ENCODE measurements at regions not wholly inside any gene's neighbourhood (a gene's known extent, or its start where the extent isn't known, plus 50 kb on each side); places are given as distances from the start of the nearest gene placed in this dataset.

- TF ChIP-seq POLR2A (IDR thresholded peaks at IDR 0.05; ENCODE audit: low read length) (no peak), GATA1 (IDR thresholded peaks at IDR 0.05; ENCODE audit: low read depth, low read length) (no peak)
Observed at GRCh38 chr11:45725776-45726492, 60.5 kb upstream of the CHST1 start.
